GM12892 (cell line): ENCODE measurements at regions not wholly inside any gene's neighbourhood (a gene's known extent, or its start where the extent isn't known, plus 50 kb on each side); places are given as distances from the start of the nearest gene placed in this dataset.

Experiments
- DNase-seq: peaks from one replicate; pipeline ENCODE4 v3.0.0; 2011; ENCODE audit not compliant: insufficient read length
- FAIRE-seq: peaks from 2 replicates; lab custom pipeline; 2011; peaks lifted over from hg19 to GRCh38; lab: Jason Lieb, UNC
- POLR2A ChIP-seq: IDR thresholded peaks from 2 replicates; pipeline ENCODE4 v1.6.1; 2011; ENCODE audit warnings: low read depth, low read length, control low read depth
- POLR2AphosphoS5 ChIP-seq: IDR thresholded peaks from 2 replicates; pipeline ENCODE4 v1.6.1; 2011; ENCODE audit warnings: low read depth, low read length, control low read depth
- TAF1 ChIP-seq: IDR thresholded peaks from 2 replicates; pipeline ENCODE4 v1.6.1; 2011; ENCODE audit warnings: low read depth, mild to moderate bottlenecking, control low read depth, low read length, borderline replicate concordance

DNA sequence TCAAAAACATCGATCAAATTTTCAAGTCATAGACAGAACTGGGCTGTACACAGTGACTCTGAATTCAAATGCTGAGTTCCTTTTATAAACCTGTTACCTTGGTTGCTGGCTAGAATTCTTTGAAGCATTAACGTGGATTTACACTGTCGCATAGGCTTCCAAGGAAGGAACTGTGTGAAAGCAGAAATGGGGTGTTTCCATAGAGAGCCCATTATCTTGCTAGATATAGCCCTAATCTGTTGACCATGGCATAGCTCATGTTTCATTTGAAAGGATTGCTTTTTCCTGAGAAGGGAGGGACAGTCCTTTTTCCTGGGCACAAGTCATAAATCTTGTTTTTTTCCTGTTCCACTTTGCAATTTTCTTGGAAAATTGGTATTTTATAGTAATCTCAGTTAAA, 73.8 kb upstream of the NEUROD1 start:
- TF ChIP-seq POLR2A (no peak), TAF1 (no peak), POLR2AphosphoS5 (no peak)
- FAIRE-seq, result no peak
- no peak for DNase-seq

DNA sequence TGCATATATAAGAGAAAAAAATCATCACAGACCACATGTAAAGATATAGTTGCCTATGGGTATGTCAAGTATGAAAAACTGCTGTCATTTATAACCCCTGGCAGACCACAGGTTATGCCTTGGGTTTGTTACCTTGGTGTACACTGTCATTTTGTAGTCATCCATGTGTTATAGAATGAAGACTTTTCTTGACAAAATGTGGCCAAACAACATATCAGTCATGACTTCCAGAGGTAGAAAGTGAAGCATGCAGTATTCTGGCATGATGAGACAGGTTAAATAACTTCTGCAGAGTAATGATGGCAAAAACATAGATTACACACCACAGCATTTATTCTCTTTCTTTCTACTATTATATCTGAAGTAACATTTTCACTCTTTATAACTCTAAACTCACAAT, 74.9 kb upstream of the NEUROD1 start:
- DNase-seq, result no peak
- TF ChIP-seq POLR2A, result no peak
- TF ChIP-seq TAF1, result no peak
- TF ChIP-seq POLR2AphosphoS5, result no peak
- no peak for FAIRE-seq

DNA sequence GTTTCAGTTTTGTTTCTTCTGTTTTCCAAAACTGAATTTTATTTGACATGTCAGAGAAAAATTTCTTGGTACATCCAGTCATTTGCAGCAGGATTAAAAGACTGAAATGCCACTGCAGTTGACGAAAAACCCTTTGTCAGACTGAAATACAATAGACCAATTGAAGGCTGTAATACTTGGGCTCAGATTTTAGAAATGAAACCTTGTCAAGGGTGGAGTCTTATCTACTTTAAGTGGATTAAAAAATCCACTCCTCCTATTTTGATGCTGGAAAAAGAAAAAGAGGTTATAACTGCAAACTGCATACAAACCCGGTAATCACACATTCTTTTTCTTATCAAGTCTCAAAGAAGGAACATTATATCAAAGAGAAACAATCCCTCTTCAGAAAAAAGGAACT, 80.2 kb upstream of the NEUROD1 start:
- DNase-seq (no peak), FAIRE-seq (no peak)
- TF ChIP-seq TAF1, result no peak
- TF ChIP-seq POLR2A, result no peak
- no peak for TF ChIP-seq POLR2AphosphoS5

DNA sequence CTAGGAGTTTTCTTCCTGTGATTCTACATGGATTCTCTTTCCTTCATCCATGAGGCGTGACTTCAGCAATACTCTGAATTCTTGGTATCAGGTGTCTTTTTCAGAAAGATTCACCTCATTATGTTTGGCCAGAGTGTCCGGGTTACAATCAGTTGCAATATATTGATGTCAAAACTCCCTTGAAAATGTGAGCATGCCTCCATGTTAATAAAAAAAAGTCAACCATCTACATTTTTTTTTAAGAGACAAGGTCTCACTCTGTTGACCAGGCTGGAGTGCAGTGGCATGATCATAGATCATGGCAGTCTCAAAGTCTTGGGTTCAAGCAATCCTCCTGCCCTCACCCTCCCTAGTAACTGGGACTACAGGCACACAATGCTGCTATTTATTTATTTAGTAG, 80.9 kb upstream of the NEUROD1 start:
- TF ChIP-seq POLR2A (no peak), TAF1 (no peak), POLR2AphosphoS5 (no peak)
- FAIRE-seq, result no peak
- no peak for DNase-seq

DNA sequence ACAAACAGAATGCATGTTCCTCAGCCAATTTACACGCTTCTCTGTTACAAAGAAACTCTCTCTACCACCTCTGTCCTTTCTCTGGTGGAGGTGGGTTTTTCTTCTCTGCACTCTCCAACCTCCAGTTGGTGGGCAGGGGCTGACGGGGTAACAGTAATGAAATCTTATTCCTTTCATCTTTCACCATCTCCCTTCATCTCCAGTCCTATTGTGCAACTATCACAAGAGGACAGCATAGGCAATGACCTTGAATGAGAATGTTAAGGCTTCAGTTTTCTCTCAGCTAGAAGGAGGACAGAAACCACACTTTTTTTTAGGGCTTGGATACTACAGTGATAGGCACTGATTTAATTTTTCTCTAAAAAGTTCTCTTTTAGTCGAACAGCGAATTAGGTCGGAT, 81.7 kb upstream of the NEUROD1 start:
- TF ChIP-seq POLR2A (no peak), POLR2AphosphoS5 (no peak), TAF1 (no peak)
- no peak for FAIRE-seq
- DNase-seq, result no peak

DNA sequence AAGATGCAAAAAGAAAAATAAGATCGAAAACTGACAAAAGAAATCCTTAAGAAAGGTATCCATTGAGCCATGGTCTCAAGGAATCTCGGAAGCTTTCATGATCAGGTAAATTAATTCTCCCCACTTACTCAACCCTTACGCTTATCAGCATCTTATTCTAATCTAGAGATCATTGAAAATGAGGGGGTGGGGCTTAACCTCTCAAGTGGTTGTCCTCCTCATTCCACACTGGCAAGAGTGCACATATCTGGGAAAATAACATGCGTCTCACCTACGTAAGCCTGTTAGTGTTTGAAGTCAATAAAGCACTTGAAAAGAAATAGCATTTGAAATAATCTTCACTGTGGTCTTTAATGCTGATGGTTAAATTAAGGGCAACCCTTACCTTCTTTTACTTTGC, 82.5 kb upstream of the NEUROD1 start:
- no peak for TF ChIP-seq POLR2AphosphoS5
- no peak for TF ChIP-seq TAF1
- no peak for TF ChIP-seq POLR2A
- DNase-seq (no peak), FAIRE-seq (no peak)

DNA sequence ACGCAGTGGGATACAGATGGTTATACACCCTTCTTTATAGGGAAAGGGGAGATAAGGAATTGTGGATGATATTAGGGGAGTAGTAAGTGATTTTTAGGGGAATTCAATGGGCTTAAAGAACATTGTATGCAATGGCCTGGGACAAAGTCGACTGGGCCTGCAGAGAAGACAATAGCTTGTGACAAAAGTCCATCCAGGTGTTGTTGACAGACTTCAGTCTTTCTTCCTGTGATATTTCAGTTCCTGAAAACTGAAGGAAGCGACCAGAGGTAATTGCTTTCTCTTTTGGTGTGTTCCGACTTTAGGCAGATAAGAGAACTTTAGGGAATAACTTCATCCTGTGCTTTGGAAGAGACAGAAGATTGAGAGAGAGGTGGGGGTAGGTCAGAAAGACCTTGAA, 83.1 kb upstream of the NEUROD1 start:
- DNase-seq (no peak), FAIRE-seq (no peak)

DNA sequence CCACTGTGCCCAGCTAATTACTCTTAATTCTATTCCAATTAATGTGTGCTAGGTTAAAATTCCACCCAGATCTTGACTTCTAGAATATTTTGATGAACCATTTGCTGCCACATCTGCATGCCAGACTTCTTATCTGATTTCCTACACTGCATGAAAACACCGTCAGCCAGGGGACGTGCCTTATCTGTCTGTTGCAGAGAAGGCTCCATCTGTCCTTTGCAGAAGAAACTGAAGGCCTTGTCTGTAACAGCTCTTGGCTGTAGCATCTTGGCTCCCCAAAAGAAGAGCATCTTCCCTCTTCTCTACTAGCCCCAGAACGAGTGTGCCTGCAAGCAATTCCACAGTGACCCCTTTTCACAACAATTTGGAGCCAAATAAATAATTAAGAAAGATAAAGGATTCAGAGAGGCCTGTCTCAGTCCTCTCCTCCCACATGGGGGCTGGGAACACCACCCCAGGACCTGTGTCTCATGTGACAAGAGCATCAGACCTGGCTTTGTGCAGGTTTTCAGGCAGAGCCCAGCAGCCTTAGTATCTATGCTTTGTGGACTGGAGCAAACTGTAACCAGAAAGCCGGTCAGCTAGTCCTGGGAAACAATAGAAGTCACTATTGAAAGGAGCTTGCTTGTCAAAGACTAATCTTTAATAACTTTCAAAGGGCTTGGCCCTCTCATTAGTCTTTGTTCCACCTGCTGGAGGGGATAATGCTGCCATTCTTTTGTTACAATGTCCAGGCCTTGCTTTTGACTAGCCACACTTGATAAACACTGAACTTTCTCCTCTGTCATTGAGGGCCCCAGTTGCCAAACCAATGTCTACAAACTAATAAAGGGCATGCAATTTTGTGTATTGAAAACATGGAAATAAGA, 84.0 kb upstream of the NEUROD1 start:
- no peak for TF ChIP-seq POLR2AphosphoS5
- no peak for TF ChIP-seq TAF1
- no peak for TF ChIP-seq POLR2A
- no peak for FAIRE-seq
- no peak for DNase-seq

More for the DNA sequence above, 83.1 kb upstream of the NEUROD1 start:
- TF ChIP-seq POLR2A (no peak), POLR2AphosphoS5 (no peak), TAF1 (no peak)

DNA sequence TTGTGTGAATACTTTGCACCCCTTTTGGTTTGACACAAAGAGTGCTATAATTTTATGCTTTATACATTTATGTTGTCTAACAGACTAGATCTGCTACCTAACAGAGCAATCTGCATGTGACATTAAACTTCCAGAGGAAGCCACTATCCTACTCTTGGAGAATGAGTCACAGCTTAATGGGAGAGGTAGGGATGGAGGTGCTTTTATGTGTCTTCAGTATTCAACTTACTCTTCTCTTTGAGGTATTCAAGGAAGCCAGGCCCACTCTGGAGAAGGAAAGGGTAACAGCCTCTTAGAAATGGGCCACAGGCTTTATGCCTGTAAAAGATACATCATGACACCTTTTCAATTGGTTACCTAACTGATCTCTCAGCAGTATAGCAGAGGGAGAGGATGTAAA, 85.8 kb upstream of the NEUROD1 start:
- FAIRE-seq (no peak), DNase-seq (no peak)
- TF ChIP-seq POLR2AphosphoS5, result no peak
- no peak for TF ChIP-seq TAF1
- TF ChIP-seq POLR2A, result no peak

DNA sequence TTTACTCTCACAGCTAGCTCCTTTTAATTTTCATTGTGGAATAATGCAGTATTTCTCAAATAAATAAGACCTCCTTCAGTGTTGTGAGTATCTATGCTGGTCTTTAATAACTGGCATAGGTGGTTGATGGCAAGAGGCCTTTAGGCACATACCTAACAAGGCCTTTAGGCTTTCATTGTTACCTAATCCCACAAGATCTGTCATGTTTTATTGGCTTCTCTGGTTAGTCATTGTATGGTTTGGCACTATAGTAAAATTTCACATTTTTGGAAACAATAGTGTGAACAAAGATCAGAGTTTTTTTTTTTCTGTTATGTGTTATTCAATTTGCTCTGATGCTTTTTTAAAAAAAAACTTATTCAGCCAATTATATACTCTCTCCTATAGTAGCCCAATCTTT, 89.8 kb upstream of the NEUROD1 start:
- TF ChIP-seq POLR2A, result no peak
- no peak for TF ChIP-seq POLR2AphosphoS5
- no peak for DNase-seq
- no peak for FAIRE-seq

DNA sequence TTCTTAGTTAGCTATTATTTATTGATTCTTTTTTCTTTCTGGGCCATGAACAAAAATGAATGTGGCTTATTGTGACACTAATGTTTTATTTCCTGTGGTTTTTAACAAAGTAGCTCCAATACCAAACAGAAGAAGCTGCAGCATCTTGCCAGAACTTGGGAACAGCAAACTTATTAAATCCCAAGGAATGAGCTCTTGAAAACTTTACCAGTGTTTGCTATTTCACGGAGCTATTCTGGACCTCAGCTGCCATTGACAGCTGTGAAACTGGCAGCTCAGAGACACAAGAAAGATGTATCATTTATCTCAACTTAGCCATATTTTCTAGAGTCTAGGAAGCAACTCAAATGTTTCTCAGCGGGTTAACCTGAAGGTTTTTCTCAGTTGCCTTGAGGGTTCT, 91.0 kb upstream of the NEUROD1 start:
- TF ChIP-seq POLR2AphosphoS5 (no peak), POLR2A (no peak), TAF1 (no peak)
- FAIRE-seq (no peak), DNase-seq (no peak)

DNA sequence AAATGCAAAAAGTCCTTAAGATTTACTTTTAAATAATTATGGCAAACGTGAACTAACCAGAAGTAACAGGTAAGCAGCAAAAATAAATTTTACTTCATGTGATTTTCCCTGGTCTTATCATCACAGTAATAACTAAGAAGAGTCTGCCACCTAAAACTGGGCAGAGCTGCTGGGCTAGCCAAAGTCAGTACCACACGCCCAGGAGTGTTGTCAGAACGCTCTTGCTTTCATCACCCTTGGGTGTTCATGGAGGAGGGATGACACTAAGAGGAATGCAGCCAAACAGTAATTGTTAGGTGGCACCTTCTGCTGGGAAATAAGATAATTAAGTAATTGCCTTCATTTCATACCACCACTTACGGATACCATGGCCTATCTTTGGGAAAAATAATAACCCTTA, 92.0 kb upstream of the NEUROD1 start:
- no peak for TF ChIP-seq POLR2AphosphoS5
- TF ChIP-seq TAF1, result no peak
- no peak for TF ChIP-seq POLR2A
- DNase-seq, result no peak
- no peak for FAIRE-seq

DNA sequence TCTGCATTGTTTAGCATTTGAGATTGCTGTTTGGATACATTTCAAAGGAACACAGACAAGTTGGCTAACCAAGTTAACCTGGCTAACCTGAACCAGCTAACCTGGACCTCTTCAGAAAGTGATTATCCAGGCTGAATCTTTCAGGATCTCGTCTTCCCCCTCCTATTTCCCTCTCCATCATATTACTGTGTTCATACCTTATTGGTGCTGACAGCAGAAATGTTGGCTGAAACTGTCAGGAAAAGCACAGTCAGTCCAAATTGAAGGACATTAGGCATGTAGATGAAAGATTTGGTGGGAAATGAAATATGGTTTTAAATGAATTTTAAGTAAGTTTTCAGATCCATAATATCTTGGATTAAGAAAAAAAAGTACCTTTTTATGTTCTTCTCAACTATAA, 92.5 kb upstream of the NEUROD1 start:
- DNase-seq, result no peak
- TF ChIP-seq POLR2AphosphoS5 (no peak), POLR2A (no peak), TAF1 (no peak)
- no peak for FAIRE-seq
